Suppressor macrophage treated with lipopolysaccharide for 4 hours (primary cell): ENCODE measurements at regions not wholly inside any gene's neighbourhood (a gene's known extent, or its start where the extent isn't known, plus 50 kb on each side); places are given as distances from the start of the nearest gene placed in this dataset.

Experiments used
- DNase-seq: peaks from one replicate; pipeline ENCODE4 v3.0.0-alpha.2; 2020

- DNase-seq: no peak
These were observed 439.6 kb downstream of the CDH8 start for GRCh38 chr16:61596655-61597054.

GRCh38 chr16:61595605-61596004, 440.6 kb downstream of the CDH8 start:
- no peak for DNase-seq

DNA sequence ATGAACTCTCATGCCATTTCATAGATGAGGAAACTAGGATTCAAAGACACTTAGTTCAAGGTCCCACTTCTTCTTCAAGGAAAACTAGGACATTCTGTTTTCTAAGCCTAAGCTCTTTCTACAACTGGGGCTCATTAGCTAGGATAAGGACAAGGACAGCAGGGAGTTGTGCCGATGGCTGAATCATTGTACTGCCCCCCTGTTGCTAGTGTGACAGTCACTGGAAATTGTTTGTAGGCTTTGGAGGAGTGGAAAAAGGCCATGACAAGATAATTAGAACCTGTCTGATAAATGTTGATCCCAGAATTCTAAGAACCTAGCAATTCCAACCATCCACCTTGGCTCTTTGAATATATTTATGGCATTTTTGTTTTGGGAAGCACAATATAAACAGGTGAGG, 445.7 kb downstream of the CDH8 start:
- no peak for DNase-seq

DNA sequence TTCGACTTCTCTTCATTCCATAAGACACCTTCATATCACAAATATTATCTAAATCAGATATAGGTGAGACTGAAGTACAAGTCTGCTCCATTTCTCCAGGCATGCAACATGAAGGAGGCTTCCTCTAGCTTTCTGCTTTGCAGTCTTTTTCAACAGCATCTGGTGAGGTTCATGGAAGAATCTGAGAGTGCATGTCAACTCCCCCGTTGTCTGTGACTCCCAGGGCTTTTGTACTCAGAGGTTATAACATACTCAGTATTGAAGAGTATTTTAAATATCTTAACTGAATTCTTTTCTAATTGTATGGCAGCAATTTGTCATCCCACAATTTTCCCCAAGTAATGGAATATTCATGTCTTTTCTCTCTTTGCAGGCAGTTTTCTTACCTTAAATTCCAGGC, 448.7 kb downstream of the CDH8 start:
- no peak for DNase-seq

GRCh38 chr16:61581417-61582046, 454.7 kb downstream of the CDH8 start:
- DNase-seq: no peak

GRCh38 chr16:61580579-61580978, 455.7 kb downstream of the CDH8 start:
- no peak for DNase-seq

GRCh38 chr16:61579195-61579594, 457.0 kb downstream of the CDH8 start:
- DNase-seq: no peak

DNA sequence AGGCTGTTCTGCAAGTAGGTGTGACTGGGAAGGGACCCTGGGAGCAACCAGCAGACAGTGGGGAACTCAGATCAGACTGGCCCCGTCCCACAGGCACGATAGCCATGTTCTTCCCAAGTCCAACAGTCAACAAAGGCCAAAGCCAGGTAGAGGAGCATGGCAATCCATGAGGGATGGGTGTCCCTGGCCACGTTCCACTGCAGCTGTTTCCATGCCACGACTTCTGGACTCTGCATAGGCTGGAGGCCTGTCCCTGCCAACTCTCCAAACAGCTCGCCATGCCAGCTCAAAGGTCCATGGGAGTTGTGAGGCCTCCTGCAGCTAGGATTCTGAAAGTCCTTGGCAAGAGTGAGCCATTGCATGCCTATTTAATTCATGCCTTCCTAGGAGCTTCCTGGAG, 459.8 kb downstream of the CDH8 start:
- no peak for DNase-seq

DNA sequence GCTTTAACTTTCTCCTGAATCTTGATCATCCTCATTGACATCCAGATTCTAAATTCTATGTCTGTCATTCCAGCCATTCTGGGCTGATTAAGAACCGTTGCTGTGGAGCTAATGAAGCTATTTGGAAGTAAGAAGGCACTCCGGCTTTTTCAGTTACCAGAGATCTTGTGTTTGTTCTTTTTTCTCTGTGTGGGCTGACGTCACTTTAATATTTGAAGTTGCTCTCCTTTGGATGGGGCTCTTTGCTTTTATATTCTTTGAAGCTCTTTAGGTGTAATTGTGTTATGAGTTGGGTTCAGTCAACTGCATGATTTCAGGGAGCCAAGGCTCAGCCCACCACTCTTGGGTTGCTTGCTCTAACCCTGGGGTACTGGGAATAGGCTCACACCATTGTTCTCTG, 460.6 kb downstream of the CDH8 start:
- no peak for DNase-seq

- no peak for DNase-seq
These were observed 467.2 kb downstream of the CDH8 start for GRCh38 chr16:61569028-61569427.

DNA sequence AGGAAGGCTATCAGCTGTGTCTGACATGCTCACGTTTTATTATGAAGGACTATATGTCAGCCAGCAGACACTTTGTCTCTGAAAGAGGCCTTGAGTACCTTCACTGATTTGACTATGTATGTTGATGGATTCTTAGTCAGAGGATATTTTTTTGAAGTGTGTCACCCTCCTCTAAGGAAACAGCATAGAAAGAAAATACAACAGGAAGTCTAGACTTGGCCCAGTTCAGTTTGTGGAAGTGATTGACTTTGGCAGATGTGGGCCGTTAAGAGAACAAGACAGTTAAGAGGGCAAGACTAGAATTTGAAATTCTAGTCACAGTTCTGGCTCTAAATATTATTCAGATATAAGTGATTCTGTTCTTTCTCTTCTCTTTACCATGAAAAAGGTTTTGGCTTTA, 471.5 kb downstream of the CDH8 start:
- no peak for DNase-seq

DNA sequence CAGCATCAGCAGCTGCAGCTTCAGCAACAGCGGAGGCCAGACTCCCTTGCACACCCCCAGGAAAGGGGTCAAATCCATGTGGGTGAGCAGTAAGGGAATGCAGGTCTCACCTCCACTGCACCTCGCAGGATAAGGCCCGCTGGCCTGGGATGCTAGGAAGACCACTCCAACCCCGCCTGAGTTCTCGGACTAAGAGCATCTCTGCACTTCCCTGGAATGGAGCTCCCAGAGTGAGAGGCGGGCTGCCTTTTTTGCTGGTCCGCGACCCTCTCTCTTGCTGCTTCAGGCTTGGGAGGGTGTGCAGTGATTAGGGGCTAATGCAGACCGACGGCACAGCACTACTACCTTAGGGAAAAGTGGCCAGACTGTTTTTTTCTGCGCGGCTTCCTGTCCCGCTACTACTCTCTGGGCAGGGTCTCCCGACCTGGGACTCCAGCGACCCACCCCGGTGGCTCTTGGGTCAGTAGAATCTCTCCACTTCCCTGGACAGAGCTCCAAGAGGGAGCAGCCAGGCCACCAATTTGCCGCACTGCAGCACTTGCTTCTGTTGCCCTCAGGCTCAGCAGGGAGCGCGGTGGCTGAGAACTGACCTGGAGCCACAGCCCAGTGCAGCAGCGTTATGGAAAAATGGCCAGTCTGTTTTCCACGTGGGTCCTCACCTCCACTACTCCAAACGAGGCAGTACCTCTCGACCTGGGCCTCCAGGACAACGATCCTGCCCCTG, 480.4 kb downstream of the CDH8 start:
- DNase-seq: no peak

- DNase-seq: no peak
These were observed 486.9 kb downstream of the CDH8 start for GRCh38 chr16:61549327-61549726.

DNA sequence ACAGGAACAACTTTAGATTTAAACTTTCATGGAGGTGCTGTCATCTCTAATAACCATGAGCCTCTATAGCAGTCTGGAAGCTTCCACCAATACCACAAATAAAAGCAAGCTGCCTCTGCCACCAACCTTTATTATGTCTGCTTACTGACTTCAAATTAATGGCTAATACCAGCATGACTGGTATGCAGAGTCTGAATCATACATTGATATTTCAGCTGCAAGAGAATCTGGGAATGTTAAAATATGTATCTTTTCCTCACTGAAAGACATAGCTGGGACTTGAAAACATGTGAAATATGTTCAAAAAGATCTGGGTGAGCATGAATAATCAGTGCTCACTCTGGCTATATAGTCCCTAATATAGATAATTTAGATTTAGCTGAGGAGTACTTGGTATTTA, 488.6 kb downstream of the CDH8 start:
- DNase-seq: no peak

DNA sequence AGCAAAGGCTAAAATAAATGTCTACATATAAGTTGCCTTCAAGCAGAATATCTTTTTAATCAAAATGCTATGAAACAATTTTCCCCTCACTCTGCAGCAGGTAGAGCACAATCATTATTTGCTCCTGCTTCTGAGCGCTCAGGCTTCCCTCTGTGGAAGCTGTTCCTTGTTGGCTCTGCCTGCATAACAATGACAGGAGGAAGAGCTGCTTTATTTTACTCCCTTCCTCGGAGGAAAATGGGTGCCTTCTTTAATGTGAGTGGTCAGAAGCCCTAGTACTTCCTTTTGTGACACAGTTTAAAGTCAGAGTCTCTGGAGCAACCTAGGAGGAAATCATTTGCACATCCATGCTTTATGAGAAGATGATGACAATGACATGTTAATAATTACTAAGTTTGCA, 492.1 kb downstream of the CDH8 start:
- DNase-seq: no peak

- no peak for DNase-seq
These were observed 496.0 kb downstream of the CDH8 start for GRCh38 chr16:61540216-61540615.

DNA sequence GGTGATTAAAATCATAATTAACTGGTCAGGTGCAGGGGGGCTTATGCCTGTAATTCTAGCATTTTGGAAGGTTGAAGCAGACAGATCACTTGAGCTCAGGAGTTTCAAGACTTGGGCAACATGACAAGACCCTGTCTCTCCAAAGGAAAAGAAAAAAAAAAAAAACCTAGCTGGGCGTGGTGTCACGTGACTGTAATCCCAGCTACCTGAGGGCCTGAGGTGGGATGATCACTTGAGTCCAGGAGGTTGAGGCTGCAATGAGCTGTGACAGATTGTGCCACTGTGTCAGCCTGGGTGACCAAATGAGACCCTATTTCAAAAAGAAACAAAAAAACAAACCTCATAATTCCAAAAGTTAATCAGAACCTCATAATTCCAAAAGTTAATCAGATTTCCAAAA, 505.5 kb downstream of the CDH8 start:
- DNase-seq: no peak

DNA sequence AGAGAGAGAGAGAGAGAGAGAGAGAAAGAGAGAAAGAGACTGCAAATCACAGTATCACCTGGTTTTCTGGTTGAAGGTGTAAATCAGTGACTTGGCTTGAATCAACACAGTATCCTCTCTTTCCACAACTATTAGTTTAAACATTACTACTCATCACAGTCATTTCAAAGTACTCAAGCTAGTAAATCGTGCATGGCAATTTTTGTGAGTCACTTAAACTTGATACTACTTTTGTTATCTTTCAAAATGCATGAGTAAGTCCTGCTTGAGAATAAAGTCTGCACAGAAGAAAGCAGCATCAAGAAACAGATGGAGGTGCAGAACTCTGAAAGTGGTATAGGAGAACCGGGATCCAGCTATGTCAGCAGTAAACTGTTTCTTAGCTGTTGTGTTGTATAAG, 535.4 kb downstream of the CDH8 start:
- no peak for DNase-seq

GRCh38 chr16:61480250-61480649, 556.0 kb downstream of the CDH8 start:
- no peak for DNase-seq

- no peak for DNase-seq
These were observed 564.5 kb downstream of the CDH8 start for GRCh38 chr16:61471737-61472136.

DNA sequence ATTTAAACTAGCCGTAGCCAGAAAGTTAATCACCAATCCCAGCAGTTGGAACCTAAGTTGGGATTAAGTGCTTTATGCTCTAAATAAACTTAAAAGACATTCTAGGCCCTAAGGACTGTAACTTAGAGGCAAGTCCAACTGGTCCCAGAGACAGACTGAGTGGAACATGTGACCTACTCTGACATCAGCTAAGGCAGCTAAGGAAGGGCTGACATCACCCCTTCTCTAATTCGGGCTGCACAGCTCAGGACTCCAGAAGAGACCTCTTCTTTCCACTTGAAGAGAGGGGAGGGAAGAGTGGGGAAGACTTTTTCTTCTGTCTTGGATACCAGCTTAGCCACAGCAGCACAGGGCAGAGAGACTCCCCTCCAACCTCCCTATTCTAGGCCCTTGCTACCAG, 565.2 kb downstream of the CDH8 start:
- DNase-seq: no peak

DNA sequence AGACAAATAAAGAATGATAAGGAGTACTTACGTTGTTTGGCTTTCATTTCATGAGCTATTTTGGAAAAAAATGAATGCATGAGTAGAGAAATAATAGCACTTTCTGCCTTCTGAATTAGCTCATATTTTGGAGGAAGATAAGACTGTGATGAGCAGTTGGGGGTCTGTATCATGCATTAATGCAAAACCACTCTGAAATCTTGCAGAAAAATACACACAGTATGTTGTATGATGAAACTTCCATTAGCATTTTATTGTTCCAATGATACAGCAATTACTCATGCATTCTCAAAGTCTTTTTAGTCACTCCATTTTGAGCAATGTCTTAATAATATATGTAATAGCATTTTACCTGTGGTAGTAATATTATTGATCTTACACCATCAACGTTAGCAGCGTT, 571.0 kb downstream of the CDH8 start:
- DNase-seq: no peak

- no peak for DNase-seq
These were observed 576.2 kb downstream of the CDH8 start for GRCh38 chr16:61460020-61460419.

GRCh38 chr16:61435346-61435745, 600.9 kb downstream of the CDH8 start:
- no peak for DNase-seq

- DNase-seq: no peak
These were observed 603.8 kb downstream of the CDH8 start for GRCh38 chr16:61432421-61432820.
